ENCODE measurements at regions not wholly inside any gene's neighbourhood (a gene's known extent, or its start where the extent isn't known, plus 50 kb on each side); places are given as distances from the start of the nearest gene placed in this dataset.

DNA sequence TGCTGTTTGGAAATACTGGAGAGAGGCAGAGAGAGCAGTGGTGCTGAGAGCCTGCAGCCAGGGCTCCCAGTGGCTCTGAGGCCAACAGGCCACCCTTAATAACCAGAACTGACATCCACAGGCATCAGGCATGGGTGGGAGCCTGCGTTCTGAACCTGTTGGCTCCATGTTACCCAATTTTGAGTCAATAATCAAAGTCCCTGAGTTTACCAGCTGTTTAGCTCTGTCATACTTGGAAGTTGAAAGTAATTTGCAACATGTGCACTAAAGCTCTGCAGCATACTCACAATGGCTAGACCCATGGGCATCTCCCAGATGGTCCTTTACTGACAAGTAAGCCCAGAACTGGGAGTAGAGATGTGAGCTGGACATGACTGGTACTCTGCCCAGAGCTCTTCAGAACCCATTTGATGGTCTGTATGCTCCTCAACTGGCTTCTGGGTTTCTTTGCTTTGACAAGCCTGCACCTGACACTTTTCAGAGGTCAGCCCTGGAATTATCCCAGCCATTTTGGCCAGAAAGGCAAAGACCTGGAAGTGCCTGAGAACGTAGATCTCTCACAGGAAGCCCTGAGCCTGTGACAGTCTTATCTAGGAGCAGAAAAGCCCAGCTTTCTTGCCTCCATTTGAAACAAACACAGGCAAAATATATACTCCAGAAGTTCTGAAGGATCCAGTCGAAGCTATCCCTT lies 122.4 kb upstream of the CITED2 start:
- no peak for DNase-seq

DNA sequence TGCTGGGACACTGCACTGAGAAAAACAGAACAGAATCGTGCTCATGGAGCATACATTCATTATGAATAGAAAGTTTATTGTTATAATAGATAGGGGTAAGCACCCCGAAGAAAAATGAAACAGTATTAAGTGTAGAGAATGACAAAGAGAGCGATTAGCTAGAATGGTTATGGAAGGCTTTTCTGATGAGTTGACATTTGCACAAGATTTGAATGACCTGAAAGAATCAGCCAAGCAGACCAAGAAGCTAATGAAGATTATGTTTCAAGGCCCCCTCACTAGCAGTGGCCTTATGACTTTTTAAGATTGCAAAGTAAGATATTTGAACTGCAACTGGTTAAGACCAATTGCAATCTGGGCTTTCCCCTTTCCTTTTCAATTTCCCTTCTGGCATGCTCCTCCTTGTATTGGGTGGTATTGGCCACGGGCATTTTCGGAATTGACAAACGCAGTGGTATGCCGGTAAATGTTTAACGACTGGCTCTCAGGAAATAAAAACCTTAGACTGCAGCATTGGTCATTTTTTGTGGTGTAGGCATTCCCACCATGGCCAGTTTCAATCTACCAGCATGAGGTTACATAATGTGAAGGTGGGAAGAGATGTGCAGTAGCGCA lies 120.0 kb upstream of the CITED2 start:
- DNase-seq: no peak

DNA sequence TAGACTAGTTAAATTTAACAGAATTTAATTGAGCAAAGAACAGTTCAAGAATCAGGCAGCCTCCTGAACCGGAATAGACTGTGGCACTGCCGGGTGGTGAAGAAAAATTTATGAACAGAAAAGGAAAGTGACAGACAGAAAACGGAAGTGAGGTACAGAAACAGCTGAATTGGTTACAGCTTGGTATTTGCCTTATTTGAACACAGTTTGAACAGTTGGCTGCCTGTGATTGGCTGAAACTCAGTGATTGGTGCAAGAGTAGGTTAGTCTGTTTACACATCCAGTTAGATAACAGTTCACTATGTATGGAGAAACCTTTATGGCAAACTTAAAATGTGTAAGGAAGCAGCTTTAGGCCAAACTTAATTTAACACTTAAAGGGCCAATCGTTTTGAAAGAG lies 116.0 kb upstream of the CITED2 start:
- no peak for DNase-seq

DNA sequence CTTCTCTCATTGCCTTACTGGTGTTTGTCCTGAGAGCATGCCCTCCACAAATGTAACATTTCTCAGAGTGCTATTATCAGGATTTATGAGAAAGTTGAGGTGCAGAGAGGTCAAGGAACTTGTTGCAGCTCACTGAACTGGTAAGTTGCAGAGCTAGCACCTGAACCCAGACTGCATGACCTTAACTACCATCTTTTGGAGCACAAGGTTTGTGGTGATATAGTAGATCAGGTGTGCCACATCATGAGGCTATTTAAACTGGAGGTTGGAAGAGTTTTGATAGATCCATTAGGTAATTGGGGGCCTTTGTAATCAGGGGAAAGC lies 112.0 kb upstream of the CITED2 start:
- no peak for DNase-seq

DNA sequence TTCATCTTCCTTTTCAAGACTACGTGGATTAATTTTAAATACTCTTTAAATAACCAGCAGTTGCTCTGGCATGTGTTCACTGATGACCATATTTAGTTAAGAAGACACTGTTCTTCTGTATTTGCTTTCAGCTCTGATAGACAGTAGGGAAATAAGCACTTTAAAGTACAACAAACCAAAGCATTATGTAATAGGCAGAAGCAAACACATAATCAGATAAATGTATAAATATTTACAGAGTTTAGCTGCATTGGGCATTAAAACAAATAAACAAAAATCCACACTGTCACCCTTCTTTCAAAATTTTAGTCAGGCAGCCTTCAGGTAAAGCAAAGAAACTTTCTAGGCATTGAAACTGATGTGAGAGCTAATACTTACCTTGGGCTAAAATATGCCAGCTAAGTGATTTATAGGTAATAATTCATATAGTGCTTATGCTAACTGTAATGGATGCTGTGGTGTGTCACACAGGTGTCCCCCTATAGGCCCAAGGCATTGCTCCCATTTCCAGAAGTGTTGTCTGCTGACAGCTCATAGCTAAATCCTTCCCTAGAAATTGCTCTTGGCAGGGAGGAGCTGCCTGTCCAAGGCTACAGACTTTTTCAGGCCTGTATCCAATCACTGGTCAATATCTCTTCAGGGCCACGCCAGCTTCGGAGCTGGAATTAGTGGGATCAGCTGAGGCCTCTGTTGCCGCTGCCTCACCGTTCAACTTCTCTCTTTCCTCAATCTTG lies 111.5 kb upstream of the CITED2 start:
- DNase-seq: no peak

DNA sequence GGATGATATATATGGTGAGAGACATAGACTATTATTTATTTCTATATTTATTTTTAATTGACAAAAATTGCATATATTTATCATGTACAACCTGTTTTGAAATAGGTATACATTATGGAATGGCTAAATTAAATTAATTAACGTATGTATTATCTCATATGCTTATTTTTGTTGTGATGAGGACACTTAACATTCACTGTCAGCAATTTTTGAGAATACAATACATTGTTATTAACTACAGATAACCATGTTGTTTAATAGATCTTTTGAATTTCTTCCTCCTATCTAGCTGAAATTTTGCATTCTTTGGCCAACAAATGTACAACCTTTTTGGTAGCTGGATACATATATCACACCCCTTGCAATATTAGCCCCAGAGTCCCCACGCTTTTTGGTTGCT lies 110.7 kb upstream of the CITED2 start:
- no peak for DNase-seq

DNA sequence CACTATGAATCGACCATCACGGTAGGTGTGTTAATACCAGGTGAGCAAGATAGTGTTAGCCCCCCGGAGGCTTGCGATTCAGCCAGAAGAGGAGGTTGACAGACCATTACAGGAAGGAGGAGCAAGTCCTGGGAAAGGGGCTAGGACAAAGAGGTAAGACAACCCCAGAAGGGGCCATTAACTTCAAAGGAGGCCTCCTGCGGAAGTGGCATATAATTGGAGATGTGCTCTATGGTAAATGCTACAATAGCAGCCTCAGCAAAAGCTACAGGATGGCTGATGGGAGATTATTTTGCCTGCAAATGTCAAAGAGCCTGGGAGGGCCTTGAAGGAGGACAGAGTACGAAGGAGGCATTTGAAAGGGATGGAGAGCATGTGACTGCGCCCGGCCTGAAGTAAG lies 108.6 kb upstream of the CITED2 start:
- no peak for DNase-seq

DNA sequence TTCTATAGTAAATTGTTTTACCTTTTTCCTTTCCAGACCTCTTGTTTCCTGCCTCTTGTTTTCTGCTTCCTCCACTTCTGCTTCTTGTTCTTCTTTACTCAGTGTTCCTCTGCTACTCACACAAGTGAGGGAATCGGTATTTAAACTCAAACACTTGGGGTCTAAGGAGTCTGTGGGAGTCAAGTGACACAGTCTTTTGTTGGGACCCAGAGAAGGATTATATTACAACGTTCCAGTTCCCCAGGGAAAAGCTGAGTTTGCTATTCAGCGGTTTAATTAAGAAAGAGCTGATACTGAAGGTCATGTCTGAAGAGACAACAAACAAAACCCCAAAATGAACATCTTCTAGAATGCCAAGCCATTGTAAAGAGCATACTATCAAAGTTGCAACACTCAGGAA lies 107.8 kb upstream of the CITED2 start:
- DNase-seq: no peak

DNA sequence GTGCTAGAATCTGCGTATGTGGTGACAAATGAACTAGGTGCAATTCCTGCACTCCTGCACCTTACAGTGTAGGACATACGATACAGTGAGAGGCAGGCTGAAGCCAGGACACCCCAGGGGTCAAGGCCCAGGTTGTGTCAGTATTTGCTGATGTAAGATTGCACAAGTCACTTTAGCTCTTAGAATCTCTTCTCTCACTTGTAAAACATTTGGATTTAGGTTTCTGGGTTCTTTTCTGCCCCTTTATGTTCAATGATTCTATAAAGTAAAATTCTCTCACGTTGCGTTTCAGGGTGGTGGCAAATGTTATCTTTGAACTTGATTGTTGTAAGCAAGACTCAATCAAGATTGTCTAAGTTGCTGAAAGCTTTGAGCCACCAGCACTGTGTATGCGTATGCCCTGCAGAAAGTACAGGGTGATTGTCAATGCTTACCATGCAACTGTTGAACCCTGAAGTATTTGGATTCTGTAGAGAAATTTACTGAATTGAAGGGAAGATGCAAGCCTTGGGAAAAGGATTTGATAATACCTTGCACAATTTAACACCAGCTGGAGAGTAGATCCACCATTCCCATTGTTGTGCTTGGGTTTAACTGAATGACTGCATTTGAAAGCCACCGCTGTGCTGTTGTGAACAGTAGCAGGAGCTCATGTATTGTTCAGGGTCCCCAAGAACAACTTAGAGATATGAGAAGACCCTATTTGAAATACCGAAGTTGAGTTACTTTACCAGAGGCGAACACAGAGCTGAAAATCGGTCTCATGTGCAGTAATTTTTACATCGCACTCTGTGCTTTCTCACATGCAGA lies 106.1 kb upstream of the CITED2 start:
- DNase-seq: no peak

DNA sequence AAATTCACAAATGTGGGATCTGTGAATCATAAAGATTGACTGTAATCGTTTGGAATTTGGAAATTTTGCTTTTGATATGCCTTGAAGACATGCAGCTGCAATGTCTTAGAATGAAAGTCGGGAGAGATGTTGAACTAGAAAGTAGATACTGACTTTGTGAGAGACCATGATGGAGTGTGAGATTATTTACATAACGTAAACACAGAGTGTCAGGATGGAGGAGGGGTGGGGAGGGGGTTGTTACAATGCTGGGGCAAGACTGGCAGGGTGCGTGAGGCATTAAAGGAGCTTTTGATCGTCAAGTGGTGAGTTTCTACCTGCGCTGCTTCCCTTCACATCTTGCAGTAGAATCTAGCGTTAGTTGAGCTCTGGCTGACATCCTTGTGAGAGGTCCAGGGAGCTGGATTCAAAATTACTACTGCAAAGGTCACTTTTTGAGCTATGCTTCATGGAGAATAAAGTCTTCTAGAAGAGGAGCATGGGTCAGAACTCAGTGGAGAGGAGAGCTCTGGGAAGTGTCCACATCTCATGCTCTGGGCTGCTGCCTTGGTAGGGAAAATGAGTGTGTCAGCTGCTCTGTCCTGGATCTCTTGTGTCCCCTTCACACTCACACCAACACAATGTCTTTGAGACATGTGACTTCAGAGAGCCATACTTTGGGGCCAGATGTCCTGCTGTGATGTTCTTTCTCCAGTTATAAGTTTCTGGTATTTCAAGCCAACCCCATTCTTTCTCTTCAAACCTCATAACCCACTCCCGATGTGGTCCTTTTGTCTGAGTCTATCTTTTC lies 105.2 kb upstream of the CITED2 start:
- DNase-seq: no peak

DNA sequence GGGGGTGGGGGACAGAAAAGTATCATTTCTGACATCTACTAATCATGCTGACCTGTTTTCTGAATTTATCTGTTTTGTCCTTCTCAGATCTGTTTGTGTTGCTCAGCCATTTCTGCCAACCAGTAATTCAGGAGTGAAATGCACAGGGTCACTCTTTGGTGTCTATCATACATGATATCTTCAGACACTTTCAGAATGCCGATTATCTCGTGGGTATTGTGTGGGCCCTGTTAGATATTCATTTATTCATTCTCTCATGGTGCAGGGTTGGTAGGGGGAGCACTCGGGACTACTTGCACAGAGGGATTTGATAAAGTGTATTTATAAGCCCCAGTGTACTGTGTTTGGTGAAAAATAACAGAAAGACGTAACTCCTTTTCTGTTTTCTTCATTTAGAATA lies 101.2 kb upstream of the CITED2 start:
- no peak for DNase-seq

DNA sequence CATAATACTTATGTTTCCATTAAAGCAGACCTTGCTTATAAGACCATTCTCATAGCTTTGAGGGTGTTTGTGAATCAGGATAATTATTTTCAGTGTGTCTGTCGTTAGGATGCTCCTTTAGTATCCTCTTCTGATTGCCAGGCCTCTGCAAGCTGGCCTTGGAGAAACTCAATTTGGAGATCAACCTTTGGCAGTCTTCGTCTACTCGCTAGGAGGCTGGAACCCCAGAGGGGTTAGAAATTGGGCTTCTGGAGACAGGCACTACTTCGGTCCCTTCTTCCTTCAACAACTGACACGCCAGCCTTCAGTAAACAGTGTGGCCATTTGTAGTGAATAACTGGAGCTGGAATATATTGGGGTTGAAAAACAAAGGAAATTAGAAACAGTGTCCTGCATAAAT lies 100.8 kb upstream of the CITED2 start:
- DNase-seq: no peak

DNA sequence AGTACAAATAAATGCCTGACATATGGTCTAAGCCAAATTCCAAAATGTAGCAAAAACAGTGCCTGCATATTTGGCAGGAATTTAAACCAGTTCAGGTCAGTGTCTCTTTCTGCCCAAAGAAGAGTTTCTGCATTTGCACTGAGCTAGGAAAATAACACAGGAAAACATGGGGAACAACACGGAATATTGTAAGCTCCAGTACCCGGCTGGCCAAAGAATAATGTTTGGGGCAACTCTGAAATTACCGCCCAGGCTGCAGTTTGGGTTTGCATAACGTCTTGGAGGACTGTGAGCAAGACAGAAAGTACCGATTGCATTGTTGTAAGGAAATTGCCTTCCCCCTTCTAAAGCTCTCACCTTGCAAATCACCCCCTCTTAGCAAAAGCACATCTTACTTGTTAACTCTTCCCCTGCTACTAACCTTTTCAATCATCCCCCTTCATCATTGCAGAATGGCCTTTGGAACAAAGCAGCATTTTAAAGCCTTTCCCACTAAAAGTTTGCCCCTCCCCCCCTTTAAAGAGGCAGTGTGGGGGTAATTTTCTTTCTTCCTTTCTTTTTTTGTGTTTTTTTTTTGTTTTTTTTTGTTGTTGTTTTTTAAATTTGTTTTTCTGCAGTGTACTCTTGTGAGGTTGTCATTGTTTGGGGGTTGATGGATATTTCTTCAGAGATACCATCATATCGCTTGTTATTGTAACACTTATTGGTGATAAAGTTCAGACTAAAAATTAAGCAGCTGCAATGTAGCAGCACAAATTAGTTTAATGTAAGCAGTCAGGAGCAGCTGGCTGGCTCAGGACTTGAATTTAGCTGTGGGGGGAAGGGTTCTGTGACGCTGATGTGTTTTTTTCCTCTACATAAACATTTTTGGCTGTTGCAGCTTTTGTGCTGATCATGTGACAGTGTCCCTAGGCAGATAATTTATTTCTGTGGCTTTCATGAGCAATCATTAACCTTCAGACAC lies 100.0 kb upstream of the CITED2 start:
- no peak for DNase-seq

DNA sequence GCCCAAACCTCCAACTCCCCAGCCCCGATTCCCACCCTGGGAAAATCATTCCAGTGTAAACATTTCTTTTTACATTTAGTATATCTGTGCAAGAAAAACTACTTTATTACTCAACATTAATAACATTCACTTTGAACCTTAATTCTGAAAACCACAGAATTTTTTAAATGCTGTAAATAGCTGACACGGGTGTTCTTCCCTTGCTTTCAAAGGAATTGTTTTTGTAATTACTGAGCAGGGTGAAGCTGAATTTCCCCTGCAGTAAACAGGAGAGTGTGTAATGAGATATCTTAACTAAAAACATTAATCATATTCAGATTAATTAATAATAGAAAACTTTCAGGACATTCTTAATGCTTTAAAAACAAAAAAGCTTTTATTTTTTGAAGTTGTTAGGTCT lies 99.3 kb upstream of the CITED2 start:
- no peak for DNase-seq

DNA sequence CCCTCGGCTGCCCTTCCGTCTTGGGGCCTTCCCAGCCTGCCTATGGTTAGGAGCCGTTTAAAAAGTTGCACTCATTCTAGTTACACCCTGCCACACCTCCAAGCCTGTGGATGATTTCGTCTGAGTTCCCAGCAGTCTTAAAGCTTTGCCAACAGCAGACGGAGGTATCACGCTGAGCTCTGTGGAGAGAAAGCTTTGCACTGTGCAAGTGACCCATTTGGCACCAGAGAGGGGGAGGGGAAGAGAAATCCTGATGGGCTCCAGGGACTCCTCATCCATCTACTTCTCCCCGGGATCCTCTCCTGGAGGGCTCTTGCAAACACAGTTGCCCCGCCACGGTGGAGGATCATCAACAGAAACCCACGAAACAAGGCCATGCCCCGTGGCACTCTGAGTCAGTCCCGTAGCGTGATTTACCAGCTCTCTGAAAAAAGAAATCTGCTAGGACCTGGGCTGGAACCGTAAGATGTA lies 98.8 kb upstream of the CITED2 start:
- DNase-seq: no peak

DNA sequence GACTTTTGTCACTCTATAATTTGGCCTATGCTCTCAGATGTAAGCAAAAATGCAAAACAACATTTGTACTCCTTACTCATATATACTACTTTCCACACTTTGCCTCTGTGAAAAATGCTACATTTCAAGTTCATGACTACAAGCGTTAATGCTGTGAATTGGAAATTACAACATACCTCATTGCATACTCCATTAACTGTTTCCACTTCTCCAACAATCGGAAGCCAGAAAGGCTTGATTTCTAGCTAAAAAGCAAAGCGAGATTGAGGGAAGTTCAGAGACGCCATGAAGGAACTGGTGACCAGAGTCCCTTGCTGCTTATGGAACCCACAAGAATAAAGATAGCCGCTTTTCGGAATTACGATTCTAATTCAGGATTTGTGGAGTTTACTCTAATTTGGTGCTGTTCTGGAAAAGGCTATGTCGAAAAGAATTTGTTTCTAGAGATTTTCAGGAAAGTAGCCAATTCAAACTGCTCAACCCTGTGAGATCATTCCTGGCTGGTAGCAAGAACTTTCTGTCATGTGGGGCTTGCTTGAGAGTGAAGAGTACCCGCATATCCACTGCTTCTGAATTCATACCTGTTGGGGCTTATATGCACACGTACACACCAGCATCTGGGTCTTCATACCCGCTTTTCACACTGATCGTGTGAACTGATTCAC lies 98.0 kb upstream of the CITED2 start:
- DNase-seq: no peak

DNA sequence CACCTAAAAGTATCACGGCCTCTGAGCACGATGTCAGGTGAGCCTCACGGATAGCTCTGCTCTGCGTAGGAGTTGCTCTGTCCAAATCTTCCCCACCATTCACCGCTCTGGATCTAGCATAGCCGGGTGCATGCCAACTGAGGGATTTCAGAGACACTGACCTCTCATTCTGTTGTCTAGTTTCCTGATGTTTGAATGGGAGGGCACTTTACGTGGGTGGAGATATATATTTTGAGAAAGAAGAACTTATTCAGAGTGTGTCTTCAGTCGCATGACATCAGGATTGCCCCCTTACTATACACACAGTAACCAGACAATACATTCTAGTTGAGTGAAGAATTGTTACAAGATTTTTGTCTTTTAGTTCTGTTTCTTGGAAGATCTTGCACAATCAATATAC lies 96.5 kb upstream of the CITED2 start:
- no peak for DNase-seq

DNA sequence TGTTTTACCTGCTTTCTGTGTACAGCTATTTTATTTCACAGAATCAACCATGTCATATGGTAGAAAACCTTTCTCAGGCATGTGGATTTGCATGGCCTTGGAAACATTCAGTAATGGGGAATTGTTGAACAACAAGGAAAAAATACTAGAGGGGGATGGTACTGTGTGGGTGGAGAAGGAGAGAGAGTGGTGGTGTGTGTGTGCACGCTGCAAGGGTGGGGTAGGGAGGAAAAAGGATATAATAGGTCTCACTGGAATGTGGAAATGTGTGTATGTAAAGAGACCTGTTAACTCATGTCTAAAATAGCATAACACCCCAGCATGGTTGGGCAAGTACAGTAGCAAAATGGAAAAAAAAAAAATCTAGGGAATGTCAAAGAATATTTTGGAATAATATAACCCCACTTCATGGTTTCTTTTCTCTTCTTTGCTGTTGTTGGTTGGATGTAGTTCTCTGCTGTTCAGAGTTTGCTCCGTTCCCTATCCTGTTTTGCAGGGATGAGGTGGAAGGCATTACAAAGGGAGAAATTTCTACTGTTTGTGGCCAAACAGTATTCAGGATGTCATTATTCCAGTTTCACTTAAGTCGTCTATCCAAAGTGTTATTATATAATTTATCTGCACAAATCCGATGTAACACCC lies 93.9 kb upstream of the CITED2 start:
- no peak for DNase-seq

DNA sequence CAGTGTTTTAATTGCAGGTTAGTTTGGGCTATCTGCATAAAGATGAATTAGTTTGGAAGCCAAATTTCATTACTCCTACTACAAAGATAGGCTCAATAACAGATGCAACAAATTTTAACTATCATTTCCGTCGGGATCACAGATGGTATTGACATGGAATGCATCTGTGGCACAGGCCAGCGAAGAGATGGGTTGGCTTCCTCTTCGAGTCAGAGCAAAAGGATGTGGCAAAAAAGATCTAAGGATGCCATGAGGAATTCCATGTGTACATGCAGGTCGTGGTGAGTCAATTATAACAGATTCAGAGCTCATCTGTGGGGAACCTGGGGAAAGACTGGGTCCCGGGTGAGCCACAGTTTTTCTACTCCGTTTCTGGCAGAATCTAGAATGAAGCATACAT lies 83.0 kb upstream of the CITED2 start:
- DNase-seq: no peak

DNA sequence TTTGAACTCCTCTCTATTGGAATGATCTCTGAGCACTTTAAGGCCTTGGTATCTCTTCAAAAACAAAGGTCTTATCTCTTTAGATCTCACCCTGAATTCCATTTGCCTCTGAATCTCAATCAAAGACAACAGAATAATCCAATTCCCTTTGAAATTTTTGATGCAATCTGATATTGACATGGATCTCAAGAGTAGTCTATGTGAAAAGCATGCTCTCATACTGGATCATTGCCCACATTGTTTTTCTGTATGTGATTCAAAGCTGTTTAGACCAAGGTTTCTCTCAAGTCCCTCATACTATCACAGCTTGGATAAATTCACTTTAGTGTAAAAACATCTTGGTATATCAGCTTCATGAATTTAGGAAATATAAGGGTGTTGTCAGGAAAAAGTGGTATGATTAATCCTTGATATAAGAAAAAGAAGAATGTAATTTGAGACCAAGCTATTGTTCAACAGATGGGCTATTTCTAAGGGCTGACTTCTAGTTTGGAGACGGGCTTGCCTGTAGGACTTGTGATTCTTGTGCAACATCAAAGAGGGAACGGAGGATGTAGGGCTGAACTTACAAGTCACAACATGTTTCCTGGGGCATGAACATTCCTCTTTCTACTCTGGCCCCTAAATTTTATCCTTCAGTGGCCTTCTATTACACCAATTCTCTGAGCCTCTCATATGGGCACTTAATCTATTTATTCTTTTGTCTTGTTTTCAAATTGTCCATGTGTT lies 77.9 kb upstream of the CITED2 start:
- no peak for DNase-seq

Data from activated T-cell treated with anti-CD3 and anti-CD28 coated beads, Interleukin-2, amount 50 U/mL, for 48 hours (primary cell).